ENCODE measurements at regions not wholly inside any gene's neighbourhood (a gene's known extent, or its start where the extent isn't known, plus 50 kb on each side); places are given as distances from the start of the nearest gene placed in this dataset.

- no peak for TF ChIP-seq CTCF (IDR thresholded peaks at IDR 0.05; ENCODE audit: insufficient read depth, low read length, missing control alignments)
Observed at GRCh38 chr16:75860326-75861053, 134.2 kb upstream of the CPHXL start.

GRCh38 chr16:75861311-75862097 is 135.2 kb upstream of the CPHXL start:
- CTCF ChIA-PET: no interaction called here
- no peak for TF ChIP-seq CTCF (IDR thresholded peaks at IDR 0.05; ENCODE audit: insufficient read depth, low read length, missing control alignments)
- POLR2A ChIA-PET: no interaction called here
- H3K4me3 ChIP-seq (ENCODE audit: low read depth, low read length): no peak overlapping the region
- DNase-seq (ENCODE audit: low read depth, low spot score): no peak

More at GRCh38 chr16:75860326-75861053, 134.2 kb upstream of the CPHXL start:
- DNase-seq (ENCODE audit: low read depth, low spot score): no peak
- POLR2A ChIA-PET: no interaction called here
- CTCF ChIA-PET: no interaction called here
- H3K4me3 ChIP-seq (ENCODE audit: low read depth, low read length): no peak overlapping the region

GRCh38 chr16:75862098-75862386 is 135.8 kb upstream of the CPHXL start:
- DNase-seq (ENCODE audit: low read depth, low spot score): no peak
- POLR2A ChIA-PET: no interaction called here

GRCh38 chr16:75864243-75864642 is 138.0 kb upstream of the CPHXL start:
- no peak for TF ChIP-seq CTCF (IDR thresholded peaks at IDR 0.05; ENCODE audit: insufficient read depth, low read length, missing control alignments)
- POLR2A ChIA-PET: no interaction called here
- CTCF ChIA-PET: no interaction called here
- no peak for DNase-seq (ENCODE audit: low read depth, low spot score)
- no peak overlapping the region for H3K4me3 ChIP-seq (ENCODE audit: low read depth, low read length)

More at GRCh38 chr16:75862098-75862386, 135.8 kb upstream of the CPHXL start:
- no peak for TF ChIP-seq CTCF (IDR thresholded peaks at IDR 0.05; ENCODE audit: insufficient read depth, low read length, missing control alignments)
- CTCF ChIA-PET: no interaction called here
- H3K4me3 ChIP-seq (ENCODE audit: low read depth, low read length): no peak overlapping the region

GRCh38 chr16:75865736-75866135 is 139.4 kb upstream of the CPHXL start:
- ChIA-PET CTCF (no interaction called here), POLR2A (no interaction called here)
- no peak overlapping the region for H3K4me3 ChIP-seq (ENCODE audit: low read depth, low read length)
- no peak for DNase-seq (ENCODE audit: low read depth, low spot score)
- no peak for TF ChIP-seq CTCF (IDR thresholded peaks at IDR 0.05; ENCODE audit: insufficient read depth, low read length, missing control alignments)

Data from AG04449 (cell line).